HG03095 (cell line): ENCODE measurements at regions not wholly inside any gene's neighbourhood (a gene's known extent, or its start where the extent isn't known, plus 50 kb on each side); places are given as distances from the start of the nearest gene placed in this dataset.

ENCODE experiments used
- ATAC-seq: cut with Tn5 transposase; IDR thresholded peaks from one replicate; pipeline ENCODE4 v1.9.1; 2021; ENCODE audit warnings: moderate library complexity; ENCODE audit not compliant: unreplicated experiment

DNA sequence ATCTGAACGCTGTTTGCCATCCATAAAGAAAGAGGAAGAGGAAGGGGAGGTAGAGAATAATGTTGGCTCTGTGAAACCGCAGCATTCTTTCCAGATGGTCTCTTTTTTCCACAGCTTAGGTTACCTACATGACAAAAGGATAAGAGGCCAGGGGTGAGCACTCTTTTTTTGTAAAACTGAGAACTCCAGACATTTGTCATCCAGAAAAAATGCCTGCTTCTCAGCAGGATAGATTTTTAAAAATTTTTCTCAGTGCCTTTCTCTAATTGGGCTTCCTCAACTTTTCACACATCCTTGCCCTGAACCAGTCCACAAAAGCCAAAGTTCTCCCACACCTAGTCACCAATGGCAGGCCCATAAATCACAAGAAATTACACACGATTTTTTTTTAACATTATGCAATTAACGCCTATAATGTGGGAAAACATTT, 158.1 kb upstream of the TENM3 start:
- ATAC-seq = no peak

DNA sequence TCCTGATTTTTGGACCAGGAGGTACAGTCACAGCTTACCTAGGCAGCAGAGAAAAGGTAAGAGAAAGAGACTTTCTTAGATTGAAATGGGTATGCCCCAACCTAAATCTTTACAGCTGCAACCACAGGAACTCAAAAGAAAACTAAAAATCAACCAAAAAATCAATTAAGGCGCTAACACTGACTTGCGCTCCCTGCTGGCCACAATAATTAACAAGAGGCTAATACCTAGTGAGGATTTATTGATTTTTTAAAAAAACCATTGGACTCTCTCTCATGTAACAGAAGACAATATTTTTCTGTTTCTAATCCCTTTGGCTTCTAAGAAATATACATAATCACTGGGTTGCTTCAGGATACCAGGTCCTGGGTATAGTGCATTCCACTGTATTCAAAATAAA, 153.9 kb upstream of the TENM3 start:
- no peak for ATAC-seq

DNA sequence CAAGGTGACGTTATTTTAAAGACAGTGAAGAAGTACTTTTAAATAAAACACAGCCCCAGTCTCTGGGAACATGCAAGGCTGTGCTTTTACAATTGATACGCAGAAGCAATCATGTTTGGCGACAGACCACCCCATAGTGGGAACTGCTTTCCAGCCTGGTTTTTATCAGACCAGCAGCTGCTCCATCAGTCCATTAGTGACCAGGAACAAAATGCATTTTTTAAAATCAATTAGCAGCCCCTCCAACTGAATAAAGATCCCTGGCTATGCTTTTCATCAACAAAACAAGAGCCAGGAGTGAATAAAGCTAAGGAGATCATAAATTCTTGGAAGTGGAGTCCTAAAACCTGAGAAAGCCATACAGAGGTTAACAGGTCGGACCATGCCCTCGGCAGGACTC, 153.0 kb upstream of the TENM3 start:
- ATAC-seq = no peak

DNA sequence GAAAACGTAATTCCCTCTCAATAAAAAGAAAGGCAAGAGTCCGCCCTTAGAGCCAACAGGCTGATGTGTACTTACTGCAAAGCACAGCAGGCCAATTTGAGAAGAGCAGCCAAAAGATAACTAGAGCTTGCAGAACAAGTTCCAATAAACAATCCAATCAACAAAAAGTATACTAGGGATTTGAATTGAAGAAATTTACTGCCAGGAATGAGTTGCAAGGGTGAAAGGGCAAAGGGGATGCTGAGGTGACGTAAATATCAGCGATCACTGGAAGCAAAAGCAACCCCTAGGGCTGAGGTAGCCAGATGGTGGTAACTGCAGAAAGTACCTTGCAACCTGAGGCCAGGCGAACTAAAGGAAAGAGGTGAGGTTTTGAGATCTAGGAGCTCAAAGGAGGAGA, 152.1 kb upstream of the TENM3 start:
- no peak for ATAC-seq

DNA sequence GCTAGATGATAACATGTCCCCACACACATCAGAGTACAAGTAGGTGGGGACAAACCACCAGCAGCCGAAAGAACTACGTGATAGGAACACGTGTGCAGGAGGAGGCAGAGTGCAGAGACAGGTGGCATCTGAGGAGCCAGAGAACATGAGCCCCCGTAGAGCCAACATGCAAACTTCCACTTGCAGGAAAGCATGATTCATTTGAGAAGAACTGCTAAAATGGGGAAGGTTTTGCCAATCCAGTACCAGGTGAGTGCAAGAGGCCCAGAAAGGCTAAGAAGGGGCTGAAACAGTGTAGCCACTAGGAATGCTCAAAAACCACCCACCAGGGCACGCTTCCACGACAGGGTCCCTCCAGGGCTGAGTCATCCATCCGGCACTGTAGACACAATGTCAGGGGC, 149.8 kb upstream of the TENM3 start:
- ATAC-seq = no peak

DNA sequence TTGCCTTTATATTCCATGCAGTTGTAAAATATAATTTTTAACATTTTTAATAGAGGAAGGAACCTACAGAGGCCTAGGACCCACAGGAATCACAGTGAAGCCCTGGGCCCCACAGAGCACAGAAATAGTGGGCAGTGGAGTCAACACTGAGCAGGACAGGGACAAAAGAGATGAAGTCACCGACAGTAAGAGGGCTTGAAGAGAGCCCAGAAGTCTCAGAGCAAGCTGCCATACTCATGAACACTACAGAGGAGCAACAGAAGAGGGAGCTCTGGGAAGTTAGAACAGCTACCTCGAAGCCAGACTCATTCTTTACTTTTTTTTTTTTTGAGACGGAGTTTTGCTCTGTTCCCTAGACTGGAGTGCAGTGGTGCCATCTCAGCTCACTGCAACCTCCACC, 149.3 kb upstream of the TENM3 start:
- ATAC-seq = no peak

DNA sequence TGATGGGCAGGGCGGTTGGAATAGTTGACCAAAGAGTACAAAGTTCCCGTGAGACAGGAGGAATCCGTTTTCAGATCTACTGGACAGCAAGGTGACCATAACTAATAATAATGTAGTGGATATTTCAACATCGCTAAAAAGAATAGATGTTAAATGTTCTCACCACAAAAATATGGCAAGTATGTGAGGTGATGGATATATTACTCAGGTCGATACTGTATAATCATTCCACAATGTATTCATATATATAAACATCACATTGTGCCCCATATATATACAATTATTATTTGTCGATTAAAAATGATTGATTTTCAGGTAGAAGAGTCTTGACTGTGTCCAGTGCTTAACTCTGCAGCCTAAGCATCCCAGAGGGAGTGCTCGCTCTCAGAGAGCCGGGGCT, 141.6 kb upstream of the TENM3 start:
- ATAC-seq = no peak

DNA sequence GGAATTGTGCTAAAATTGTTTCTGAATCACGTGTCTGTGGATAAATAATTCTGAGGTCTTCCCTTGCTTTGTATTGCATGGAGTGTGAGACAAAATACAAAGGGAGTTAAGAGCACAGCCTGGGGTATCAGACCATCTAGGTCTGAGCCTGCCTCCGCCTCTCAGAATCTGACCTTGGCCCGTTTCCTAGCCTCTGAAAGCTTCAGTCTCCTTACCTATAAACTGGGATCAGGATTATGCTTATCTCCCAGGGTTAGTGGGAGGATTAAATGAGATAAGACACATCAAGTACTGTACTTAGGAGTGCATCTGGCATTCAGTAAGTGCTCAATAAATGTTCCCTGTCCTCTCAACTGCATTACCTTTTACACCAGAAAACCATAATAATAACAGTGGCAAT, 140.6 kb upstream of the TENM3 start:
- ATAC-seq = no peak

DNA sequence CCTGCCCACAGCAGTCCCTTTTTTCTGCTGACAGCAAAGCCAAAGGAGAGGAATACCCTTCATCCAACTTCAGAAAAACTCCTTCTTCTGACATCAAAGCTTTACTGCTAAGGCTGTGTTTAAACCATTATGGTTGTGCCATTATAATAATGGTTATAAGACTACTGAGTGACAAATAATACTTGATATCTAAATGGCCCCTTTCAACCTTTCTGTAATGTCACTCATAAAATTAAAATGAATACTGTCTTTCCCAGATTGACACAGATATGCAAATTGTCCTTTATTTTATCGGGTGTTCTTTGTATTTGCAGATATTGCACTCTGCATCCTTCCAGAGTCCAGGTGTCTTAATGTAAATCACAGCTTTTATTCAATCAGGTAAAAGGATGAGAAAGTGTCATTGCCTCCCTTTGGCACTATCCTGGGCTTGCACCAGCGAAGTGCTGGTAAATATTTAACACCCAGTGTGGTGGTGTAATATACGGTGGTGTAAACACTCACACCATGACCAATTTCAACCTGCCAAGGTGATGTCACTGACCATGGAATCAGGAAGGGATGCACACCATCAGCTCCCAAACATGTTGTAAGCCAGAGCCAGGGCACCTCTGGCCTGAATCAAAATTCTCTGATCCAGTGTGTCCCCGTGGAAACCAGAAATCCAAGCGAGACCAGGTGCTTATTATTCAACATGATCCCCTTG, 139.4 kb upstream of the TENM3 start:
- no peak for ATAC-seq

DNA sequence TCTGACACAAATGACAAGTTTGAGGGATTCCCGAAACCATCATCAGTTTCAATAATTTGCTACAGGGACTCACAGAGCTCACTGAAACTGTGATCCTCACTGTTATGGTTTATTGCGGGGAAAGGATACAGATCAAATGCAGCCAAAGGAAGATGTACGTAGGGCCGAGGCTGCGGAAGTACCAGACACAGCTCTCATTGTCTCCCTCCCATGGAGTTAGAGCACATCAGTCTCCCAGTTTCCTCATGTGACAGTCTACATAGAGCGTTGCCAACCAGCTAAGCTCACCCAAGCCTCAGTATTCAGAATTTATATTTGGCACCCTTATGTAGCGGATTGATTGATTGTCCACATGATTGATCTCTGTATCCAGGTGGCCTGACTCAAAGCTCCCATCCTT, 137.8 kb upstream of the TENM3 start:
- ATAC-seq = no peak

DNA sequence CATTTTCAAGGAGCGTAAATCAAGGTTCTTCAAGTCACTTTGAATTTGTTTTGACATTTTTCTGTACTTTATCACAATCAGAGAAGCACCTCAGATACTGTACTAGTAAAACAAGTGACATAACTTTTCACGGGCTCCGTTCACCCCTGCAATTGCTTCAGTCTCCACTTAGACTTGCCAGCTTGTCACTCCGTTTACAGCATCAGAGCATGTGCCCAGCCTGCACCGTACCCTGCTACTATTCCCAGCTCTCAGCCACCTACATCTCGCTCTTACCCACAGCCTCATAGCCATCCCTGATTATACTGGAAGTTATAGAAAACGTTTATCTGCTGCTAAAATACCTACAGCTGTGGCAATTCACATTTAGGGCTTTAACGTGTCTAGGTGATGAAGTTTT, 135.3 kb upstream of the TENM3 start:
- ATAC-seq = no peak

DNA sequence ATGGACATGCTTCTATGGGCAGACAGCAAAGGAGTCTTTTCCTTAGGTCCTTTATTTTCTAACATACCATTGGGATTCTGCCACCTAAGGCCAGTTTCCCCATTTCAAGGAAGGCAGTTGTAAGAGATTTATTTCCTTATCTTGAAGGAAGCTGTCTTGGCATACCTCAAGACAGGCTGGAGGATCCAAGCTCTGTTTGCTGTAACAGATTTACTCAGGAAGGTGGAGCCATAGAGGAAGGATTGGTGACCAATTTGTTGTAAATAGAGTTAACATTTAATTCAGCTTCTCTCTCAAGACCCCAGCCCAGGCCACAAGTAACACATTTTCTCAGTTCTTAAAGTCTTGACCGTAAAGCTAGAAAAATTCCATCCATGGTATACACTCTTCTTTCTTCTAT, 131.6 kb upstream of the TENM3 start:
- no peak for ATAC-seq

DNA sequence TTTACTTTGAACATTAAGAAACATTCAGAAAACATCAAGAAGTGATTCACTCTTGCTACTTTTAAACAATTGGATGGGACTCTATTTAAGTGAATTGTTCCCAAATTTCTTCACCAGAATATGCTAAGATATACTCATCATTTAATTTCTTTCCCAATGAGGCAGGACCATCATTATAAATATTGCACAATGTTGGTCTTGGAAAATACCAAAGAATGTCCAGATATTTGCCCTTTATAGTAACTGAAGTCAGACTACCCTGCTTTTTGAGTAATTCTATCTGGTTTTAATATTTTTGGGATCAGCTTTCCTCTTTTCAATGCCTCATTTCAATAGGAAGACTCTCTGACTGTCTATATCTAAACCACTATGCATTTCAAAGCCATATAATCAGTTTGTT, 129.4 kb upstream of the TENM3 start:
- ATAC-seq = no peak

DNA sequence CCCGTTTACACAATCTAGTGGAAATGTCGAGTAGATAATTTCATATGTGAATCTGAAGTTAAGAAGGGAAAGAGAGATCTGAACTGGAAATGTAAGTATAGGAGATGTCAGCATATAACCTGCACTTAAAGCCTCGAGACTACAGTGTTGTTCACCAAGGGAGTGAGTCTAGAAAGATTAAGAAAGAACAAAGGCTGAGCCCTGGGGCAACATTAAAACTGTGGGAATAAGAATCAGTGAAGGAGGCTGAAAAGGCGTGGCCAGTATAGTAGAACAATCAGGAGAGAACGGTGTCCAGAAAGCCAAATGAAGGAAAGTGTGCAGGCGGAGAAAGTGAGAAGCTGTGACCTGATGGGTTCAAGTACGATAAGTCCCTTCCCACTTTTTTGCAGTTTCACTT, 118.8 kb upstream of the TENM3 start:
- no peak for ATAC-seq

DNA sequence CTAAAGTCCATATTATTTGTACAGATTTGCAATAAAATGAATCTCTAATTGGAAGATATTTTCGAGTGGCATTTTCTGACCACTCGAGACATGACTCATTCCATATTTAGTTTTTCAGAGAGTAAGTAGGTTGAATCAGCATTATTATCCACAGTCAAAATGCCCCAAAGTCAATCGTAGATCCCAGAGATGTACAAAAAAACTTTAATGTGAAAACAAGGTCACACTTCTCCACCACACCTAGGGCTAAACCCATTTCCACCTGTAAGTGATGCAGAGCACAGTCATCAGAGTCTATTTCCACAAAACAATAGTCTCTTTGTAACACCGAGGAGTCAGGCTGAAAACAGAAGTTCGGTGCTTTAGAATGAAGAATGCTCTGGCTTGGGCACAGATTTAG, 117.1 kb upstream of the TENM3 start:
- no peak for ATAC-seq

DNA sequence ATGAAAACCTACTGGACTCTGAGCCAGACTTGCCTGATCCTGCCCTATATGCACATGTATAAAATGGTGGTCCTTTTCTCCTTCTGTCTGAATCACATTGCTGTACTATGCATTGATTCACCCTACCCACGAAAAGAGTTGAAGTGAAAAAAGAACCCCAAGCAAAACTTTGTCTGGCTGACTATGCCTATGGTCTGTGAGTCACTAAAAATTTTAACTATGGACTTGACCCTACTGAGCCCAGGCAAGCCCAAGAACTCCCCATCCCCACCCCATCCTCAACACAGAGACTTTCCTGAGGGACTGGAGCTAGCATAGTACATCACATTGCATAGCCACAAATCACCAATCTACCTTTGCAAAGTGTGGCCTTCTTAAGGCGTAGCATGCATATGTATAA, 116.6 kb upstream of the TENM3 start:
- no peak for ATAC-seq

DNA sequence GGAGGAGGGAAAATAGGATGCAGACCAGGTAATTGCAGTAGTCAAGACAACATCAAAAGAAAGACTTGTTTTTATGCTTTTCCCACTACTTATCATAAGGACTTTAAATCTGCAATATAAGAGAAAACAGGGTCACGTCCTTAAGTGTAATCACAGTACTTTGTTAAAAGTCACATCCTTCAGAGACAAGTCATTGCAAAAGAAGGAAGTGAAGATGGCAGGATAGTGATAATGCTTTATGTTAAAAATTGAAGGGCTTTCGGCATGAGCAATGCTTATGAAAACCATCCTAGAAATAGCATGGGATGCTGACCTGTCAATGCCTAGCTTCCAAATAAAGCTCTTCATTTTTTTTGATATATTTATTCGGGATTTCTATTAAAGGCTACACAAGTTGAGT, 110.2 kb upstream of the TENM3 start:
- no peak for ATAC-seq

DNA sequence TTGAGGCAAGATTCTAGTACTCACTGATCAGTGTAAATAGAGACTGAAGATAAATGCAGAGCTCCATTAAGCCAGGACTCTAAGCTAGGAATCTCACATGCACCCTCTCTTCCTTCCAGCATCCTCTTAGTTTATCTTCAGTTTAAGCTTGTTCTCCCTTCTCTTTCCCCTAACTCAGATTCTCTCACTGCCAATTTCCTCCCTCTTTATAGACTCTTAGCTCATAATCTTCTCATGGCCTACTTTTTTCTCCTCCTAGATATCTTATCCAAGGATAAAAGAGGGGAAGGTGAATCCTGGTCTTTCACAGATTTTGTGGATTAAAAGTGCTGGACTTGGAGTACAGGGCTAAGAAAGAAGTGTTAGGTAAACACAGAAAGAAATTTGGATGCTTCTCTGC, 108.9 kb upstream of the TENM3 start:
- no peak for ATAC-seq

DNA sequence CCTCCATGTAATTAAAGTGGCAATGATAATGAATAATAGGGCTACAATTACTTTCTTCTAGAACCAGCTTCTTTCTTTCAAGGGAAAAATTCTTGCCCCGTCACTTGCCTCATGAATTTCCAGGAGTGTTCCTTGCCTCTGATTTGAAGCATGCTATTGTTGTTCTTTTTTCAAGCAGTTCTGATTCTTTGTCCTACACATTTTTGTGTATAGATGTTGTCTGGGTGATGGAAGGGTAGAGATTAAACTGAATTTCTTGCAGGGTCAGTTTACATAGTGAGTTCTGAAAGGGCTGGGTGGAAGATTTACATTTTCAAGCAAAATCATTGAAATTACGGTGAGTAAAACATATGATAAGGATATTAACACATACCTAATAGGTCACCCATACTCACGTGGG, 107.0 kb upstream of the TENM3 start:
- ATAC-seq = no peak

DNA sequence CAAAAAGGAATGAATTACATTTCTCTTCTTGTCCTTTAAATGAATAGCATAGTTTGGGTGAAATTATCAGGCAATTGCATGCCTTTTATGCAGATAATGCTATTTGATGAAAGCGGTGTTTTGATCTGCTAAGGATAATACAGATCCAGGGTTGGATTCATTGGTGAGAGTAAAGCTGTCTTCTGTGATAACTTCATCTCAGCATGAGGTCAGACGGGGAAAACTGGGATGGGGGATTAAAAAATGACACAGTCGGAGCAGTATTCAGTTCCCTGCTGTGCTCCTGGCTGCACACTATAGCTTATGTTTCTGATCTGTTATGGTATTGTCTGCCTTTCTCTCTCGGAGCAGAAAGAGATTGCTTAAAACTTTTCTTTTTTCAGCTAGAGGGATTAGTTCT, 105.9 kb upstream of the TENM3 start:
- ATAC-seq = no peak

DNA sequence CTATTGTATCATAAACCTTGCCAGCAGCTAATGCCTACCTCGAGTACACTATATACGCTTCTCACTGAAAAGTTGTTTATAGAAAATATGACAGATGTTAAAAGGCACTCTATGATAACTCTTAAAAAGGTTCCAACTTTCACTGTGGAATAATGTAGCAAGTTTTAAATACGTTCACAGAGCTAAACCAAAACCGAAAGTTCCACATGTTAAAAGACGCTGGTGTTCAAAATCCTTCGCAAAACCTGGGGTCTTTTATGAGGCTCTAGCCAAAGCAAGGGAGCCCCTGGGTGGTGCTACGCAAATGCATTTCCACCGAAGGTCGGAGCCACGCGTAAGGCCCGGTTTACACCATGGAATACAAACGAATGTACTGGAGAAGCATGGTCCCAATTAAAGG, 103.7 kb upstream of the TENM3 start:
- no peak for ATAC-seq

DNA sequence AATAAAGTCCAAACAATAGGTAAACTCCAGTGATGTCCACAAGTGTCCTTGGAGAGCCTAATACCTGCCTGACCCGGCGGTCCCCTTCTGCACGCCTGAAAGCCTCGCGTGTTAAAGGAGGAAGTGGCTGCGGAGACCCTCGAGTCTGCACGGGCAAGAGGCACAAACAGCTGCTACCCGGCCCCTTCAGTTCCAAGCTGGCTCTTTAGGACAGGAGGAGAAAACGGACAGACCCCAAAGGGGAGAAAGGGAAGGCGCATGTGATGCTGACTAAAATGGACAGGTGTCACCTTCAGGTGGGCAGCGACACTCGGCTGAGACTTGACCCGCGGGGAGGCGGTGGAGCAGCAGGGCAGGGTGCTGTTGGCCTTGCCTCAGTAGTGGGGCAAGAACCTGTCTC, 102.7 kb upstream of the TENM3 start:
- no peak for ATAC-seq

DNA sequence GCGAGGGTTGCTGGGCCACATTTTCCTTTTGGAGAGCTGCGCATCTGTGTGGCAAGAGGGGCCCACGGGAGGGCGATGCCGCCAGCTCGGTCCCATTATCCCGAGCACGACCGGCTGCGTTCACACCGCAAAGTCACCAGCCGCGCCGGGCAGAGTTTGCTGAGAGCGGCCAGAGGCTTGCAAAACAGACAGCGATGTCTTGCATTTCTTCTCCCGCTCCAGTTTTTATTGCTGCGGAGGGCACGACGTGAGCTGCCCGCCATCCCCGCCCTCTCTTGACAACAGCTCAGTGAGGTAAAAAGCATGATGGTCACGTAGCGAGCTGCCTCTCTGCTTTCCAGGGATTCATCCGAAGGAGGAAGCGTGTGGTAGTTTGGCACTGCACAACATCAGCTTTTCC, 102.1 kb upstream of the TENM3 start:
- no peak for ATAC-seq
